ENCODE measurements at regions not wholly inside any gene's neighbourhood (a gene's known extent, or its start where the extent isn't known, plus 50 kb on each side); places are given as distances from the start of the nearest gene placed in this dataset.

DNA sequence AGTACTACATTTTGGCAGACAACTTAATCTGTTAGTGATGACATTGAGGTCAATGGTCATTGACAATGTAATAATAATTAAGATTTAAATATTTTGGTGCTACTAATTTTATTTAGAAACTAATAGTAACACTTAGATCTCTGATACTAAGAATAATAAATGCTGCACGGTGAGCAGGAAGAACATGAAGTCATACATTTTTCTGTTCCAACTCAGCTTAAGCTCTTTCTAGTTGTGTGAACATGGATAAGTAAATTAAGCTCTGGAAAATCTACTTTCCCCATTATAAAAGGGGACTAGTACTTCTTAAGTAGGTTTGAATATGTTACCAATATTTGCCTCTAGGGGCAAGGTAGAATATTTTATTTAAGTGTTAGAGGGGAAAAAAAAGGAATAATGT, 65.9 kb upstream of the MEOX2 start:
- Histone ChIP-seq H3K36me3 (ENCODE audit: control insufficient read depth in 2 of 2, insufficient read depth in 2 of 2, low read length in 2 of 2) (no peaks in the 10 kb centered on the region), H3K27me3 (ENCODE audit: control insufficient read depth in 2 of 2, insufficient read depth in 2 of 2, low read length in 2 of 2) (no peaks in the 10 kb centered on the region), H3K9me3 (ENCODE audit: control insufficient read depth in 2 of 2, low read length in 2 of 2) (no peaks in the 10 kb centered on the region), H3K4me1 (ENCODE audit: control insufficient read depth in 2 of 2, insufficient read depth in 2 of 2, low read length in 2 of 2) (no peaks in the 10 kb centered on the region), H3K27ac (ENCODE audit: low read depth in 2 of 2, low read length in 2 of 2) (no peak overlapping the region), H3K4me3 (ENCODE audit: low read length in 2 of 2) (no peak overlapping the region), H3K9ac (ENCODE audit: low read depth in 1 of 2, low read length in 2 of 2) (no peak overlapping the region)

DNA sequence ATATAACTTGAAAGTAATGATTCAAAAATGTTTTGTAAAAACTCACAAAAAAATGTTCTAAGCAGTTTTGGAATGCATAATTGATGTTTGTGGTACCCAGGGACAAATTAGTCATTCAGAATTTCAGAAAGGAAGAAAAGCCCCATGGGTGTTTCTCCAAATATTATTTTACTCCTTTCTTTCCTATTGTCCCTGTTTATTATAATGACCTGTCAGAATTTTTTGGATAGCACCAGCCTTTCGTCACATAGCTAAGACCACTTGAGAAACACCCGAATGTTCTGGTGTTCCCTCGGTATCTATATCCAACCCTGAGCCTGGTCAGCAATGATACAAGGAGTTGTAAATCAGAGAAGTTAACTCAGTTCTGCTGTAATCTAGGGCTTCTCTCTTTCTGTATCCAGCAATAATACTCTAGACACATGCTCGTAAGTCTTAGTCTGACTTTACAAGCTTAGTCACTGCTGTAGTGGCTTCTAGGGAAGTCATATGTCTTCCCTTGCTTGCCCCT, 64.8 kb upstream of the MEOX2 start:
- Histone ChIP-seq H3K27me3 (ENCODE audit: control insufficient read depth in 2 of 2, insufficient read depth in 2 of 2, low read length in 2 of 2) (no peaks in the 10 kb centered on the region), H3K9ac (ENCODE audit: low read depth in 1 of 2, low read length in 2 of 2) (no peak overlapping the region), H3K36me3 (ENCODE audit: control insufficient read depth in 2 of 2, insufficient read depth in 2 of 2, low read length in 2 of 2) (no peaks in the 10 kb centered on the region), H3K4me1 (ENCODE audit: control insufficient read depth in 2 of 2, insufficient read depth in 2 of 2, low read length in 2 of 2) (no peaks in the 10 kb centered on the region), H3K9me3 (ENCODE audit: control insufficient read depth in 2 of 2, low read length in 2 of 2) (no peaks in the 10 kb centered on the region), H3K4me3 (ENCODE audit: low read length in 2 of 2) (no peak overlapping the region), H3K27ac (ENCODE audit: low read depth in 2 of 2, low read length in 2 of 2) (no peak overlapping the region)

DNA sequence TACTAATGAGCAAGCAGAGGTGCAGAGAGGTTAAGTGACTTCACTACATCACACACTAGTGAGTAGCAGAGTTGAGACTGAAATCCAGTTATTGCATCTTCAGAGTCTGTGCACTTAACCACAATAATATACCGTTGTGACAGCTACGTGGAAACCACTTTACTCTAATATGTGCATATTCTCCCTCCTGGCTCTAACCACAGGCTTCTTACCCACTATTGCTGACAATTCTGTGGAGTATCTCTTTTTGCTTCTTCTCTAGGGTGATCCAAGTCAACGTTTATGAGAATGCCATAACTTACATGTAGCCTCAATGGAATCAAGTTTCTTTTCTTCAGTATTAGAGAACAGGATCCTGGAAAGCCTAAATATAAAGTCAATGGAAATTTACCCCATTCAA, 64.2 kb upstream of the MEOX2 start:
- Histone ChIP-seq H3K36me3 (ENCODE audit: control insufficient read depth in 2 of 2, insufficient read depth in 2 of 2, low read length in 2 of 2) (no peaks in the 10 kb centered on the region), H3K9ac (ENCODE audit: low read depth in 1 of 2, low read length in 2 of 2) (no peak overlapping the region), H3K9me3 (ENCODE audit: control insufficient read depth in 2 of 2, low read length in 2 of 2) (no peaks in the 10 kb centered on the region), H3K27ac (ENCODE audit: low read depth in 2 of 2, low read length in 2 of 2) (no peak overlapping the region), H3K4me3 (ENCODE audit: low read length in 2 of 2) (no peak overlapping the region), H3K27me3 (ENCODE audit: control insufficient read depth in 2 of 2, insufficient read depth in 2 of 2, low read length in 2 of 2) (no peaks in the 10 kb centered on the region), H3K4me1 (ENCODE audit: control insufficient read depth in 2 of 2, insufficient read depth in 2 of 2, low read length in 2 of 2) (no peaks in the 10 kb centered on the region)

DNA sequence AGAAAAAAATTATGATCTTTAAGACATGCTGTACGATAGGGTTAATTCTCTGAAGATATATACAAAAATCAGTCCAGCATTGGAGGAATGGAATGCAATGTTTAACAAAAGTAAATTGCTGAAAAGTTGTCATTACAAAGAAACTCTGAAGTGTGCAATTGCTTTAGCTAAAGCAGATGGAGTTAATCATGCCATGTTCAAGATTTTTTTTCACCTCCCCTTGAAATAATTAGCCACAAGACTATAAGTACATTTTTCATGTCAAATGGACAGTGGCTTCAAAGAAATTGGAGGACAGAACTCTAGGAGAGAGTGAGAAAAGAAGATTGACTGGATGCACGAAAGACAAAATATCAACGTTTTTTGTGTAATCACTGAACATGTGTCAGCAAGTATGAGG, 63.1 kb upstream of the MEOX2 start:
- no peaks in the 10 kb centered on the region for H3K27me3 ChIP-seq (ENCODE audit: control insufficient read depth in 2 of 2, insufficient read depth in 2 of 2, low read length in 2 of 2)
- H3K4me3 ChIP-seq (ENCODE audit: low read length in 2 of 2): no peak overlapping the region
- no peaks in the 10 kb centered on the region for H3K9me3 ChIP-seq (ENCODE audit: control insufficient read depth in 2 of 2, low read length in 2 of 2)
- H3K4me1 ChIP-seq (ENCODE audit: control insufficient read depth in 2 of 2, insufficient read depth in 2 of 2, low read length in 2 of 2): no peaks in the 10 kb centered on the region
- H3K36me3 ChIP-seq (ENCODE audit: control insufficient read depth in 2 of 2, insufficient read depth in 2 of 2, low read length in 2 of 2): no peaks in the 10 kb centered on the region
- no peak overlapping the region for H3K27ac ChIP-seq (ENCODE audit: low read depth in 2 of 2, low read length in 2 of 2)
- H3K9ac ChIP-seq (ENCODE audit: low read depth in 1 of 2, low read length in 2 of 2): no peak overlapping the region

GRCh38 chr7:15747712-15748111, 61.2 kb upstream of the MEOX2 start:
- Histone ChIP-seq H3K4me1 (ENCODE audit: control insufficient read depth in 2 of 2, insufficient read depth in 2 of 2, low read length in 2 of 2) (no peaks in the 10 kb centered on the region), H3K27me3 (ENCODE audit: control insufficient read depth in 2 of 2, insufficient read depth in 2 of 2, low read length in 2 of 2) (no peaks in the 10 kb centered on the region), H3K4me3 (ENCODE audit: low read length in 2 of 2) (no peak overlapping the region), H3K9ac (ENCODE audit: low read depth in 1 of 2, low read length in 2 of 2) (no peak overlapping the region), H3K9me3 (ENCODE audit: control insufficient read depth in 2 of 2, low read length in 2 of 2) (no peaks in the 10 kb centered on the region), H3K27ac (ENCODE audit: low read depth in 2 of 2, low read length in 2 of 2) (no peak overlapping the region), H3K36me3 (ENCODE audit: control insufficient read depth in 2 of 2, insufficient read depth in 2 of 2, low read length in 2 of 2) (no peaks in the 10 kb centered on the region)

- H3K9ac ChIP-seq (ENCODE audit: low read depth in 1 of 2, low read length in 2 of 2): no peak overlapping the region
- H3K4me3 ChIP-seq (ENCODE audit: low read length in 2 of 2): no peak overlapping the region
- H3K9me3 ChIP-seq (ENCODE audit: control insufficient read depth in 2 of 2, low read length in 2 of 2): no peaks in the 10 kb centered on the region
- H3K27ac ChIP-seq (ENCODE audit: low read depth in 2 of 2, low read length in 2 of 2): no peak overlapping the region
- H3K27me3 ChIP-seq (ENCODE audit: control insufficient read depth in 2 of 2, insufficient read depth in 2 of 2, low read length in 2 of 2): no peaks in the 10 kb centered on the region
- no peaks in the 10 kb centered on the region for H3K4me1 ChIP-seq (ENCODE audit: control insufficient read depth in 2 of 2, insufficient read depth in 2 of 2, low read length in 2 of 2)
- H3K36me3 ChIP-seq (ENCODE audit: control insufficient read depth in 2 of 2, insufficient read depth in 2 of 2, low read length in 2 of 2): no peaks in the 10 kb centered on the region
These were observed 60.8 kb upstream of the MEOX2 start for GRCh38 chr7:15747301-15747700.

DNA sequence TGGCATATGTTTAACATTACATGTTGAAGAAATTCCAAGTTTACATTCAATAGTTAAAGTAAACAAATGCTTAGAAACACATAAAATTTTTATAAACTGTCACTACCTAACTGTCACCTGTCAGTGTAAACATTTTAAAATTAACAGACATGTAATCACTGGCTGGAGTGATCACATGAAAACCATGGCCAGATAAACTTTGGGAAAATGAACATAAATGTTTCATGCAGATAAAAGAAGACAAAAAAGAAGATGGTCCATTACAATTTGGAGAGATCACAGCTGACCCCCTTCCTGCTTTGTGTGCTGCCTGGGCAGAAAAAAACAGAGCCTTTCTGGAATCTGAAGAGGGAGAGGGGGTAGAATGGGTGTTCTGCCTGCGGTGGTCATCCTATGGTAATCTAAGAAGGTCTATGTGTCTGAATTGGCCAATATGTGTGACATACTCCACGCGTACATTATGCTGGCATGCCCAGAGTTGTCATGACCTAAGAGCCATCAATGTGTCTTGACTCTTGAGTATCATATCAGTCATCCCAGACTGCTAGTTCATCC, 57.5 kb upstream of the MEOX2 start:
- Histone ChIP-seq H3K4me1 (ENCODE audit: control insufficient read depth in 2 of 2, insufficient read depth in 2 of 2, low read length in 2 of 2) (no peaks in the 10 kb centered on the region), H3K27me3 (ENCODE audit: control insufficient read depth in 2 of 2, insufficient read depth in 2 of 2, low read length in 2 of 2) (no peaks in the 10 kb centered on the region), H3K27ac (ENCODE audit: low read depth in 2 of 2, low read length in 2 of 2) (no peak overlapping the region), H3K4me3 (ENCODE audit: low read length in 2 of 2) (no peak overlapping the region), H3K36me3 (ENCODE audit: control insufficient read depth in 2 of 2, insufficient read depth in 2 of 2, low read length in 2 of 2) (no peaks in the 10 kb centered on the region), H3K9ac (ENCODE audit: low read depth in 1 of 2, low read length in 2 of 2) (no peak overlapping the region), H3K9me3 (ENCODE audit: control insufficient read depth in 2 of 2, low read length in 2 of 2) (no peaks in the 10 kb centered on the region)

GRCh38 chr7:15737601-15738000, 51.1 kb upstream of the MEOX2 start:
- H3K9me3 ChIP-seq (ENCODE audit: control insufficient read depth in 2 of 2, low read length in 2 of 2): no peaks in the 10 kb centered on the region

More at GRCh38 chr7:15737601-15738000, 51.1 kb upstream of the MEOX2 start:
- Histone ChIP-seq H3K27me3 (ENCODE audit: control insufficient read depth in 2 of 2, insufficient read depth in 2 of 2, low read length in 2 of 2) (no peaks in the 10 kb centered on the region), H3K9ac (ENCODE audit: low read depth in 1 of 2, low read length in 2 of 2) (no peak overlapping the region), H3K27ac (ENCODE audit: low read depth in 2 of 2, low read length in 2 of 2) (no peak overlapping the region), H3K36me3 (ENCODE audit: control insufficient read depth in 2 of 2, insufficient read depth in 2 of 2, low read length in 2 of 2) (no peaks in the 10 kb centered on the region), H3K4me1 (ENCODE audit: control insufficient read depth in 2 of 2, insufficient read depth in 2 of 2, low read length in 2 of 2) (no peaks in the 10 kb centered on the region), H3K4me3 (ENCODE audit: low read length in 2 of 2) (no peak overlapping the region)
